Lower leg skin (tissue), 4 donors: ENCODE measurements at regions not wholly inside any gene's neighbourhood (a gene's known extent, or its start where the extent isn't known, plus 50 kb on each side); places are given as distances from the start of the nearest gene placed in this dataset.

ENCODE experiments used
- DNase-seq, 2 donors: peaks; one replicate each; pipeline ENCODE4 v3.0.0-alpha.2; 2019; ENCODE audit warnings: low spot score in 2 of 2
- H3K4me3 ChIP-seq: fragments of 200-600 bp; sonication (generic); 2 replicates; pipeline ENCODE4 v1.5.1; 2017; ENCODE audit warnings: mild to moderate bottlenecking, low read depth; ENCODE audit not compliant: poor library complexity, severe bottlenecking
- POLR2A ChIP-seq, 2 donors: fragments of 450-650 bp; IDR thresholded peaks; one replicate each; pipeline ENCODE4 v1.6.1; 2016 to 2017; ENCODE audit warnings: antibody characterized with exemption in 2 of 2, mild to moderate bottlenecking in 1 of 2, moderate library complexity in 1 of 2
- WGBS, 2 donors: methylation state at CpG; one replicate each; pipeline ENCODE4 v1.1.5; 2018; 5-methylcytosine and 5-hydroxymethylcytosine counted together
- intact Hi-C: fragments of 100-400 bp; cut with DNase I; formaldehyde crosslinking; loops from one replicate; pipeline ENCODE4 v1.15.0; 2023; ENCODE audit warnings: low total_unique reads
- TF ChIP-seq, protein P1 (sequence below), 3 donors: fragments of 450-650 bp; IDR thresholded peaks; one replicate each; pipeline ENCODE4 v1.5.1; 2016; ENCODE audit warnings: antibody characterized with exemption in 3 of 3, mild to moderate bottlenecking in 3 of 3, moderate library complexity in 2 of 3

- WGBS, 2 donors, result 92 to 98% methylated on average over 4 of the region's 4 CpGs
- H3K4me3 ChIP-seq, result no peak overlapping the region
- TF ChIP-seq POLR2A (IDR thresholded peaks at IDR 0.05), result no peak
- TF ChIP-seq, protein P1, sequence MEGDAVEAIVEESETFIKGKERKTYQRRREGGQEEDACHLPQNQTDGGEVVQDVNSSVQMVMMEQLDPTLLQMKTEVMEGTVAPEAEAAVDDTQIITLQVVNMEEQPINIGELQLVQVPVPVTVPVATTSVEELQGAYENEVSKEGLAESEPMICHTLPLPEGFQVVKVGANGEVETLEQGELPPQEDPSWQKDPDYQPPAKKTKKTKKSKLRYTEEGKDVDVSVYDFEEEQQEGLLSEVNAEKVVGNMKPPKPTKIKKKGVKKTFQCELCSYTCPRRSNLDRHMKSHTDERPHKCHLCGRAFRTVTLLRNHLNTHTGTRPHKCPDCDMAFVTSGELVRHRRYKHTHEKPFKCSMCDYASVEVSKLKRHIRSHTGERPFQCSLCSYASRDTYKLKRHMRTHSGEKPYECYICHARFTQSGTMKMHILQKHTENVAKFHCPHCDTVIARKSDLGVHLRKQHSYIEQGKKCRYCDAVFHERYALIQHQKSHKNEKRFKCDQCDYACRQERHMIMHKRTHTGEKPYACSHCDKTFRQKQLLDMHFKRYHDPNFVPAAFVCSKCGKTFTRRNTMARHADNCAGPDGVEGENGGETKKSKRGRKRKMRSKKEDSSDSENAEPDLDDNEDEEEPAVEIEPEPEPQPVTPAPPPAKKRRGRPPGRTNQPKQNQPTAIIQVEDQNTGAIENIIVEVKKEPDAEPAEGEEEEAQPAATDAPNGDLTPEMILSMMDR (IDR thresholded peaks at IDR 0.05), result no peak
- no peak for DNase-seq
- intact Hi-C loops, result no loop called here
Observed at GRCh38 chr7:41237956-41238355, 464.9 kb downstream of the INHBA start.

- TF ChIP-seq POLR2A (IDR thresholded peaks at IDR 0.05), result no peak
- TF ChIP-seq, protein P1 (IDR thresholded peaks at IDR 0.05), result no peak
- DNase-seq, result no peak
Observed at GRCh38 chr7:41232086-41232485, 470.8 kb downstream of the INHBA start.

DNA sequence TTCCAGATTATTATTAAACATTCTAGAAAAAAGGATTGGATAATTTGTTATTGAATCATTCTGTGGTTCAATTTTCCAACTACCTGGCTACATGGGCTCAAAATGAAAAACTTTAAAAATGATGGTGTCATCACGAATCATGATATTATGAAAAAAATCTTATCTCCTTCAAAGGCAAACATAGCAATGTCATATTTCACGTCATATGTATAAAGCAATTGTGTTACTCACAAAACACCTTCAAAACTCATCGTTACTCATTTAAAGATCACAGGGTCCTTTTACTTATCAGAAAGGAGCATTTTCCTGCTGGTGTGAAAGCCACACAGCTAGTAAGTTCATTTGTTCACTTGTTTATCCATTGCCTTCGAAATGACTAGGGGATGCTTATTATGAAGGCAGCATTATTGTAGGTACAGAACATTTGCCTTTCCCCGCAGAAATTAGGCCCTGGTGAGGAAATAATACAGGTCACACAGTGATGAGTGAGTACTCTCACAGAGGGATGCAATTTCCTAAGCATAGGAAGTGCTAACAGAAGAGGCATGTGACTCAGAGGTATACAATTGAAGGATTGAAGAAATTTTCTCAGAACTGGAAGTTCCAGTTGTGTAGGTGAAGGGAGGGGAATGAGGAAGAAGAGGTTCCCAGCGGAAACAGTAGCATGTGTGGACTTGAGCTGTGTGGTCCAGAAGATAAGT is 478.7 kb downstream of the INHBA start:
- no peak for DNase-seq
- no peak overlapping the region for H3K4me3 ChIP-seq
- TF ChIP-seq, protein P1 (IDR thresholded peaks at IDR 0.05), result no peak
- no peak for TF ChIP-seq POLR2A (IDR thresholded peaks at IDR 0.05)
- 68 to 76% methylated on average over 6 of the region's 6 CpGs for WGBS, 2 donors
- intact Hi-C loops, result no loop called here

More at GRCh38 chr7:41232086-41232485, 470.8 kb downstream of the INHBA start:
- H3K4me3 ChIP-seq, result no peak overlapping the region
- 87 to 95% methylated on average over 2 of the region's 2 CpGs for WGBS, 2 donors
- intact Hi-C loops, result no loop called here

GRCh38 chr7:41222746-41223145 is 480.1 kb downstream of the INHBA start:
- intact Hi-C loops, result no loop called here
- H3K4me3 ChIP-seq, result no peak overlapping the region
- TF ChIP-seq, protein P1 (IDR thresholded peaks at IDR 0.05), result no peak
- no peak for TF ChIP-seq POLR2A (IDR thresholded peaks at IDR 0.05)
- DNase-seq, result no peak
- 87 to 88% methylated on average over 3 of the region's 3 CpGs for WGBS, 2 donors

- TF ChIP-seq POLR2A (IDR thresholded peaks at IDR 0.05), result no peak
- TF ChIP-seq, protein P1 (IDR thresholded peaks at IDR 0.05), result no peak
- H3K4me3 ChIP-seq, result no peak overlapping the region
- no peak for DNase-seq
- intact Hi-C loops, result no loop called here
- WGBS, 2 donors, result 79 to 84% methylated on average over 1 of the region's 1 CpG
Observed at GRCh38 chr7:41220266-41220665, 482.6 kb downstream of the INHBA start.

DNA sequence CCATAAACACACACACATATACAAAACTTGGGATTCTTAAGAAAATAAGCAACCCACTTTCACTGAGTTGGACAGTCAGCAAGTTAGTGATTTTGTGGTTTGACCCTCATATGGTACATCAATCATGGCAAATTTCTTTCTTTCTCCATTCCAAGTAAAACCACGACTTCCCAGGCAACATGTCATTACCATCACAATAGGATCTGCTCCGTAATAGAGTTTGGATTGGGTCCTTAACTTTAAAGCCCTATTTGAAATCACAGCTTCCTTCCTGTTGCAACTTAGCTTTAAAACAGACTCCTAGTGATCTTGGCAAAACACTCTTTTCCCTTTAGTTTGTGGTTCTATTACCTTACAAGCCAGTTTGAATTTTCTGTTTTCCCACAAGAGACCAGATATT is 483.6 kb downstream of the INHBA start:
- 23 to 31% methylated on average over 2 of the region's 2 CpGs for WGBS, 2 donors
- H3K4me3 ChIP-seq, result no peak overlapping the region
- intact Hi-C loops, result no loop called here
- DNase-seq, result no peak
- no peak for TF ChIP-seq POLR2A (IDR thresholded peaks at IDR 0.05)
- TF ChIP-seq, protein P1 (IDR thresholded peaks at IDR 0.05), result no peak
